ENCODE measurements at regions not wholly inside any gene's neighbourhood (a gene's known extent, or its start where the extent isn't known, plus 50 kb on each side); places are given as distances from the start of the nearest gene placed in this dataset.

DNA sequence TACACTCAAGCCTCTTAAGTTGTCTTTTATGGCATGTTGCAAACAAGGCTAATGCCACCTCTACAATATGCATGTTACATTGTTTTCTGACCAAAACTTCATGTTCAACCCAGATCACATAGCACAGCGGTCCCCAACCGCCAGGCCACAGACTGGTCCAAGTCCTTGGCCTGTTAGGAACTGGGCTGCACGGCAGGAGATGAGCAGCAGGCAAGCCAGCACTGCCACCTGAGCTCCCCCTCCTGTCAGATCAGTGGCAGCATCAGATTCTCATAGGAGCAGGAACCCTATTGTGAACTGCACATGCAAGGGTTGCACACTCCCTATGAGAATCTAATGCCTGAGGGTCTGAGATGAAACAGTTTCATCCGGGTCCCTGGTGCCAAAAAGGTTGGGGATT lies 324.8 kb upstream of the CHAC2 start:
- ChIA-PET POLR2A (no interaction called here), CTCF (no interaction called here)
- Histone ChIP-seq H3K4me2 (no peak overlapping the region), H3K9me3 (no peaks in the 10 kb centered on the region), H3K27ac (no peak overlapping the region), H3K4me3 (no peak overlapping the region), H3K4me1 (no peaks in the 10 kb centered on the region)
- no peak for FAIRE-seq
- peak; percentile 54 to 79; a peak in 5 of 6 replicates for ATAC-seq
- DNase-seq (ENCODE audit: low read depth in 1 of 2, low spot score in 1 of 2): peak in 1 of 2 experiments; percentile 20
- WGBS (ENCODE audit: missing lambda C conversion rate): 22% methylated on average over 4 of the region's 4 CpGs
- TF ChIP-seq KDM5A (IDR thresholded peaks at IDR 0.05): no peak
- TF ChIP-seq, protein P1, sequence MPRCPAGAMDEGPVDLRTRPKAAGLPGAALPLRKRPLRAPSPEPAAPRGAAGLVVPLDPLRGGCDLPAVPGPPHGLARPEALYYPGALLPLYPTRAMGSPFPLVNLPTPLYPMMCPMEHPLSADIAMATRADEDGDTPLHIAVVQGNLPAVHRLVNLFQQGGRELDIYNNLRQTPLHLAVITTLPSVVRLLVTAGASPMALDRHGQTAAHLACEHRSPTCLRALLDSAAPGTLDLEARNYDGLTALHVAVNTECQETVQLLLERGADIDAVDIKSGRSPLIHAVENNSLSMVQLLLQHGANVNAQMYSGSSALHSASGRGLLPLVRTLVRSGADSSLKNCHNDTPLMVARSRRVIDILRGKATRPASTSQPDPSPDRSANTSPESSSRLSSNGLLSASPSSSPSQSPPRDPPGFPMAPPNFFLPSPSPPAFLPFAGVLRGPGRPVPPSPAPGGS (IDR thresholded peaks at IDR 0.05): no peak
- TF ChIP-seq RCOR1 (IDR thresholded peaks at IDR 0.05; ENCODE audit: low read depth, low read length): no peak
- TF ChIP-seq POLR2A (IDR thresholded peaks at IDR 0.05; ENCODE audit: low read length): no peak
- peak; percentile 35 to 37; a peak in 2 of 5 replicates for TF ChIP-seq RAD21 (conservative IDR thresholded peaks at IDR 0.05 in 1 of 2, IDR thresholded peaks at IDR 0.05 in 1 of 2)
- TF ChIP-seq, protein P2, sequence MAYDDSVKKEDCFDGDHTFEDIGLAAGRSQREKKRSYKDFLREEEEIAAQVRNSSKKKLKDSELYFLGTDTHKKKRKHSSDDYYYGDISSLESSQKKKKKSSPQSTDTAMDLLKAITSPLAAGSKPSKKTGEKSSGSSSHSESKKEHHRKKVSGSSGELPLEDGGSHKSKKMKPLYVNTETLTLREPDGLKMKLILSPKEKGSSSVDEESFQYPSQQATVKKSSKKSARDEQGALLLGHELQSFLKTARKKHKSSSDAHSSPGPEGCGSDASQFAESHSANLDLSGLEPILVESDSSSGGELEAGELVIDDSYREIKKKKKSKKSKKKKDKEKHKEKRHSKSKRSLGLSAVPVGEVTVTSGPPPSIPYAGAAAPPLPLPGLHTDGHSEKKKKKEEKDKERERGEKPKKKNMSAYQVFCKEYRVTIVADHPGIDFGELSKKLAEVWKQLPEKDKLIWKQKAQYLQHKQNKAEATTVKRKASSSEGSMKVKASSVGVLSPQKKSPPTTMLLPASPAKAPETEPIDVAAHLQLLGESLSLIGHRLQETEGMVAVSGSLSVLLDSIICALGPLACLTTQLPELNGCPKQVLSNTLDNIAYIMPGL (CRISPR knock-in tag; IDR thresholded peaks at IDR 0.05; ENCODE audit: borderline replicate concordance): no peak
- no peak for TF ChIP-seq ZC3H11A (IDR thresholded peaks at IDR 0.05)
- TF ChIP-seq, protein P3, sequence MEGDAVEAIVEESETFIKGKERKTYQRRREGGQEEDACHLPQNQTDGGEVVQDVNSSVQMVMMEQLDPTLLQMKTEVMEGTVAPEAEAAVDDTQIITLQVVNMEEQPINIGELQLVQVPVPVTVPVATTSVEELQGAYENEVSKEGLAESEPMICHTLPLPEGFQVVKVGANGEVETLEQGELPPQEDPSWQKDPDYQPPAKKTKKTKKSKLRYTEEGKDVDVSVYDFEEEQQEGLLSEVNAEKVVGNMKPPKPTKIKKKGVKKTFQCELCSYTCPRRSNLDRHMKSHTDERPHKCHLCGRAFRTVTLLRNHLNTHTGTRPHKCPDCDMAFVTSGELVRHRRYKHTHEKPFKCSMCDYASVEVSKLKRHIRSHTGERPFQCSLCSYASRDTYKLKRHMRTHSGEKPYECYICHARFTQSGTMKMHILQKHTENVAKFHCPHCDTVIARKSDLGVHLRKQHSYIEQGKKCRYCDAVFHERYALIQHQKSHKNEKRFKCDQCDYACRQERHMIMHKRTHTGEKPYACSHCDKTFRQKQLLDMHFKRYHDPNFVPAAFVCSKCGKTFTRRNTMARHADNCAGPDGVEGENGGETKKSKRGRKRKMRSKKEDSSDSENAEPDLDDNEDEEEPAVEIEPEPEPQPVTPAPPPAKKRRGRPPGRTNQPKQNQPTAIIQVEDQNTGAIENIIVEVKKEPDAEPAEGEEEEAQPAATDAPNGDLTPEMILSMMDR (IDR thresholded peaks at IDR 0.05): no peak
- TF ChIP-seq CHD4 (IDR thresholded peaks at IDR 0.05; ENCODE audit: borderline replicate concordance): no peak
- TF ChIP-seq SMC3 (IDR thresholded peaks at IDR 0.05): peak; percentile 24; the same call in 1 of the 3 replicates
- no peak for TF ChIP-seq REST (IDR thresholded peaks at IDR 0.05)

DNA sequence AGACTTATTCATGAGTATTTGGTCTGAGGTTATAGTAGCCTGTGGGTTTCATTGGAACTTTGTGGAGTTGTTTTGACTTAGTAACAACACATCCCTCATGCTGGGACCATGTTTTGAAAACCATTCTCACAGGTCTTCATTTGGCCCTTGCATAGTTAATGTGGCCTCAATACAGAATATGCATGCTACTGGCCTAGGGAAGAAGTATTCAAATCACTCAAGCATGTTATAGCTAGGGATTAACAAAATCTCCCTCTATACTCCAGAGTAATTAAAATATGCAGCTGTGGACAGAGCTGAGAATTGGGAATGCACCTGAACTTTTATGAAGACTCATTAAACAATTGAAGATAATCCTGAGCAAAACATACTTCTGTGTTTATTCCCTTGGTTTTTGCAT lies 325.5 kb upstream of the CHAC2 start:
- CTCF ChIA-PET: no interaction called here
- Histone ChIP-seq H3K4me2 (no peak overlapping the region), H3K4me3 (no peak overlapping the region), H3K9me3 (no peaks in the 10 kb centered on the region), H3K4me1 (no peaks in the 10 kb centered on the region), H3K27ac (no peak overlapping the region)
- POLR2A ChIA-PET: no interaction called here
- DNase-seq (ENCODE audit: low read depth in 1 of 2, low spot score in 1 of 2) (no peak), FAIRE-seq (no peak), ATAC-seq (no peak)
- TF ChIP-seq JUN (IDR thresholded peaks at IDR 0.05) (no peak), MAZ (IDR thresholded peaks at IDR 0.05; ENCODE audit: borderline replicate concordance, low read depth, low read length) (no peak), KDM5A (IDR thresholded peaks at IDR 0.05) (no peak), HEYL (CRISPR knock-in tag; IDR thresholded peaks at IDR 0.05) (no peak), FOXS1 (CRISPR knock-in tag; IDR thresholded peaks at IDR 0.05) (no peak), CHD2 (IDR thresholded peaks at IDR 0.05; ENCODE audit: low read length, partially characterized antibody) (no peak), ZNF302 (CRISPR knock-in tag; IDR thresholded peaks at IDR 0.05) (no peak), CBX2 (IDR thresholded peaks at IDR 0.05; ENCODE audit: borderline replicate concordance, low read depth) (no peak), EHMT2 (IDR thresholded peaks at IDR 0.05; ENCODE audit: low read depth) (no peak), RFX5 (IDR thresholded peaks at IDR 0.05) (no peak), TP53 (CRISPR knock-in tag; IDR thresholded peaks at IDR 0.05) (no peak), NPAS2 (CRISPR knock-in tag; IDR thresholded peaks at IDR 0.05; ENCODE audit: borderline replicate concordance) (no peak)
- TF ChIP-seq, protein P1 (IDR thresholded peaks at IDR 0.05): no peak
- TF ChIP-seq, protein P4, sequence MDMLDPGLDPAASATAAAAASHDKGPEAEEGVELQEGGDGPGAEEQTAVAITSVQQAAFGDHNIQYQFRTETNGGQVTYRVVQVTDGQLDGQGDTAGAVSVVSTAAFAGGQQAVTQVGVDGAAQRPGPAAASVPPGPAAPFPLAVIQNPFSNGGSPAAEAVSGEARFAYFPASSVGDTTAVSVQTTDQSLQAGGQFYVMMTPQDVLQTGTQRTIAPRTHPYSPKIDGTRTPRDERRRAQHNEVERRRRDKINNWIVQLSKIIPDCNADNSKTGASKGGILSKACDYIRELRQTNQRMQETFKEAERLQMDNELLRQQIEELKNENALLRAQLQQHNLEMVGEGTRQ (IDR thresholded peaks at IDR 0.05): no peak
- TF ChIP-seq, protein P5, sequence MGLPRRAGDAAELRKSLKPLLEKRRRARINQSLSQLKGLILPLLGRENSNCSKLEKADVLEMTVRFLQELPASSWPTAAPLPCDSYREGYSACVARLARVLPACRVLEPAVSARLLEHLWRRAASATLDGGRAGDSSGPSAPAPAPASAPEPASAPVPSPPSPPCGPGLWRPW (IDR thresholded peaks at IDR 0.05): no peak
- TF ChIP-seq, protein P3 (IDR thresholded peaks at IDR 0.05): no peak

All from A549 (cell line).